Erythroblast (primary cell): ENCODE measurements at regions not wholly inside any gene's neighbourhood (a gene's known extent, or its start where the extent isn't known, plus 50 kb on each side); places are given as distances from the start of the nearest gene placed in this dataset.

Source experiments
- GATA1 ChIP-seq: IDR thresholded peaks from 2 replicates; pipeline ENCODE4 v1.6.1; 2011; ENCODE audit warnings: low read depth, mild to moderate bottlenecking, control low read depth, low read length, moderate library complexity
- POLR2A ChIP-seq: IDR thresholded peaks from 2 replicates; pipeline ENCODE4 v1.6.1; 2011; ENCODE audit warnings: mild to moderate bottlenecking, low read length

- TF ChIP-seq POLR2A (no peak), GATA1 (no peak)
Observed at GRCh38 chr10:114746531-114746930, 75.0 kb upstream of the FHIP2A start.
